RKO (cell line): ENCODE measurements at regions not wholly inside any gene's neighbourhood (a gene's known extent, or its start where the extent isn't known, plus 50 kb on each side); places are given as distances from the start of the nearest gene placed in this dataset.
A peak's percentile ranks its signal among the peaks of the same experiment; 100 is the strongest.
"Not testable (repeated sequence)": the region's sequence is repeated elsewhere in the genome, so short reads cannot be mapped to it uniquely, and the experiment has no call there.

Experiments used
- DNase-seq: peaks from one replicate; pipeline ENCODE4 v3.0.0-alpha.2; 2016; ENCODE audit warnings: low spot score

- DNase-seq, result no peak
Measured at GRCh38 chr15:96818861-96819260, 488.4 kb downstream of the NR2F2 start.

DNA sequence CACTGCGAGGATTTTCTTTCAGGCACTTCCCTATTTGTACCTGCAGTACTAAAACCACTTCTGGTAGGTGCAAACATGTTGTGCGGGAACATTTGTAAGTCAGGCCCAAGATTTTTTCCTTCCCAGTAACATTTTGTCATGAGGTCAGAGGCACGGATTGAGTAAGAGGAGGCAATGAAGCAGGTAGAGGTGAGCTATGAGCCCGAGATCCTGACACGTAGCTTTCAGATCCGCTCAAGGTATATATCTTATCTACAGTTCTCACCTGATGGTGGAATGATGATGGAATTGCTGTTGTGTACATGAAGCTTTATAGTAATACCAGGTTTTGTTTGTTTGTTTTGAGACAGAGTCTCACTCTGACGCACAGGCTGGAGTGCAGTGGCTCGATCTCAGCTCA is 497.5 kb downstream of the NR2F2 start:
- DNase-seq, result no peak

DNA sequence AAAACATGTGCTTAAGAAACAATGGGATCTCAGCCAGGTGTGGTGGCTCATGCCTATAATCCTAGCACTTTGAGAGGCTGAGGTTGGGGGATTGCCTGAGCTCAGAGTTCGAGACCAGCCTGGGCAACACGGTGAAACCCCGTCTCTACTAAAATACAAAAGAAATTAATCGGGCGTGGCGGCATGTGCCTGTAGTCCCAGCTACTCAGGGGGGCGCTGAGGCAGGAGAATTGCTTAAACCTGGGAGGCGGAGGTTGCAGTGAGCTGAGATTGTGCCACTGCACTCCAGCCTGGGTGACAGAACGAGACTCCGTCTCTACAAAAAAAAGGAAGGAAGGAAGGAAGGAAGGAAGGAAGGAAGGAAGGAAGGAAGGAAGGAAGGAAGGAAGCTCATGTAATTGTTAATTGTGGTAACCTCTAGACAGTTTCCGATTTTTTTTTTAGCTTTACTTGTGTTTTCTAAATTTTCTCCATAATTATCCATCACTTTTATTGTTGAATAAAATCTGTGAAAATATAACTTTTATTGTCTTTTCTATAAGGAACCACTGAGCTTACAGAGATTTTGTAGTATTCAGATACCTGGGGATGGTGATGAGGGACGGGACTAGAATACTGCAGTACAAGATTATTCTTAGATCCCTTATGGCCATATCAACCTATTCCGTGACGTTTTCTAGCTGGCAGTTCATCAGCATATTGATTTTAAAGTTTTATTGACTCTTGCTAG is 506.9 kb downstream of the NR2F2 start:
- no peak for DNase-seq

DNA sequence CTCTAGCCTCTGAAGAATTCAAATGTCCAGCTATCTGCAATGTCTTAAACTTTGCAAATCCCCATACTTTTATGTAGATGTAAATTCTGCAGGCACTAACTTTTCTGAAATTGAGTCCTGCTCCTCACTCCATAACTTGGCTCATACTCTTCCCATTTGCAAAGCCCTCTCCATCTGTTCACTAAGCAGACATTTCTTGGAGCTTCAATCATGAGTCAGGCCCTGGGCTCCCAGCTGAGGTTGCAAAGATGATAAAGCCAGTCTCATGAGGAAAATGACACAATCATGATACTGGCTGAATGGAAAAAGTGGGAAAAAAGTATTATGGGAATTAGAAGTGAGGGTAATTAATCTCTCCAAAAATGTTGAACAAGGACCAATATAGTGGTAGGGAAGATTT is 507.6 kb downstream of the NR2F2 start:
- DNase-seq, result no peak

DNA sequence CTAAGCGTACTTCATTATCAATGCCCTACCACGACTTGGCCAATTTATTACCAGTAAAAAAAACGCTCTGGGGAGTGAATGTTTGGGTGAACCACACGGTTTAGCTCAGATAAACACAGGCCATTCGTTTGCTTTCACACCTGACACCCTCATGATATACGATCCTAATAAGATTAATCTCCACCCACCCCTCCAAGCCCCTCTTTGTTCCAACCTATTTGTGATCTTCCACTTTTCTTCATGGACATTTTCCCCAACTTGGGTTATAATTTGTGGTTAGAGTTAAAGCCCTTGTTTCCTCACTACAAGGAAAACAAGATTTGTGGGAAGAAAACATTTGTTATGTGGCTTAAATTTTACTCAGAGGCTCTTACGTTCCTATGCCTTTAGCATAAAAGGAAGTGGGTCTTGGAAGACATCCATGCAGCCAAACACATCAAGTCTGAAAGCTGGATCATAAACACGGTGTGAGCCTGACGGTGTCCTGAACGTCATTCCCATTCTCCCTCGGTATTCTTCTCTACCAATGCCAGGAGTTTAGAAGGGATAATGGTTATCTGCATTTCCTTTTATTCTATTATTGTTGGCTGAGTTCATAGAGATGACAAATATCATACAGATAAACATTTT is 518.9 kb downstream of the NR2F2 start:
- no peak for DNase-seq

DNA sequence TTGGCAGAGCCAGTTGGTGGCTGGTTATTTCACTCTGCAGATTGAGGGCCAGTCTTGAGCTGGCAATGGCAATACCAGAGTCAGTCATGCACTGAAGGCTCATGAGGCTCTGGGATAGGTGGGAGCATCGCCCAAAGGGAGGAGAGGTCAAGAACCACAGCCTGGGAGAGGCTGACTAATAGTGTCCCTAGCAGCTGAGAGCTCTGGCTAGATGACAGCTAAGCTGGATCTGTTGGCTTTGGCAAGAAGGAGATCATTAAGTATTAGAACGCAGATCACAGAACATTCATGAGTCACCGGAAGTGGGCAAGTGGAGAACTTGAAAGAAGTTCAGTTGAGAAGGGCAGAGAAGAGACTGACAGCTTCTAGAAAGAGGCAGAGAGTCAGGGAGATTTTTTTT is 521.1 kb downstream of the NR2F2 start:
- DNase-seq, result no peak

- DNase-seq, result no peak
Measured at GRCh38 chr15:96858694-96859093, 528.2 kb downstream of the NR2F2 start.

DNA sequence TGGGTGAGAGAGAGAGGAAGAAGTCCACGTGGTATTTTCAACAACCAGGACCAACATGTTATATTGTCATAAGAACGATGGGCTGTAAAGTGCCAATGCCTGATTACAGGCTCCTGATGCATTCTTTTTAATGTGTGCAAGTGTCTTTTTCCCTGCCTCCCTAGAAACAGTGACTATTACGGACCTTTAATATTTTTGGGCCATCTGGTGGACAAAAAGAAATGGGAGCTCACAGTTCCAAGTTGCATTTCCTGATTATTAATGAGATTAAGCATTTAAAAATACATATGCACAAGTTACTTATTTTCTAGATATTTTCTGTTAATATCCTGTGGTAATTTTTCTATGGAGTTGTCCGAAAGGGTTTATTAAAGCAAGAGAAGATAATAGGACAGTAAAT is 530.2 kb downstream of the NR2F2 start:
- no peak for DNase-seq

- no peak for DNase-seq
Measured at GRCh38 chr15:96867992-96868391, 537.5 kb downstream of the NR2F2 start.

- no peak for DNase-seq
Measured at GRCh38 chr15:96869122-96869521, 538.6 kb downstream of the NR2F2 start.

DNA sequence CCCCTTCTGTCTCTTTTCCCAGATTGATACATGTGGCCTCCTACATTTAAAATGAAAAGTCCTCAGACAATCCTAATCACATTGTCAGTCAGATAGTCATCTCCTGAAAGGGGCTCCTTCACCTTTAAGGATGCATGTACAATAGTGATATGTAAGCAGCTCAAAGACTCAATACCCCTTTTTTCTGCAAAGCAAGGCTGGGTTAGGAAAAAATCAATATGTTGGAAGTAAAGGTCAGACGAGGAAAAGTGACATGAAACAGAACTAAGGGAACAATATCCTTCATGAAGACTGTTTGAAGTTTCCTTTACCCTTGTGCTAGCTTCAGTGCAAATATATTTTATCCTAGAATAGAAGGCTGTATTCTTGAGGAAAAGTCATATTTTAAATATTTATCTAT is 539.3 kb downstream of the NR2F2 start:
- no peak for DNase-seq

DNA sequence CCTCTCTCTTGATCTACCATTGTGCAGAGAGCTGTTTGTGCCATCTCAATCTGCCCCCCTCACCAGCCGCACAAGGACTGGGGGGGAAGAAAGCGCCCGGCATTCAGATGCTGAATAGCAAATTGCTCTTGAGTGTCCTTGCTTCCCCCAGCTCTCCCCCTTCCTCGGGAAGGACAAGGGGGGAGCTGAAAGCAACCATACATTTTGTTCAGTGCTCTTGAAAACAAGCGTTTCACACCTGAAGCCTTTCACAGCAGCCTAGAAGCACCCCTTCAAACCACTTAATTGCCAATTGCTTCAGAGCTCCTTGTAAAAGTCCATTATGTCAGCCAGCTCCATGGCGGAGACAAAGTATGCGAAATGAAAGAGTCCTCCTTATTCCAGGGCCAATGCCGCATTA is 540.1 kb downstream of the NR2F2 start:
- DNase-seq, result no peak

GRCh38 chr15:96877442-96877841 is 546.9 kb downstream of the NR2F2 start:
- not testable (repeated sequence) for DNase-seq

DNA sequence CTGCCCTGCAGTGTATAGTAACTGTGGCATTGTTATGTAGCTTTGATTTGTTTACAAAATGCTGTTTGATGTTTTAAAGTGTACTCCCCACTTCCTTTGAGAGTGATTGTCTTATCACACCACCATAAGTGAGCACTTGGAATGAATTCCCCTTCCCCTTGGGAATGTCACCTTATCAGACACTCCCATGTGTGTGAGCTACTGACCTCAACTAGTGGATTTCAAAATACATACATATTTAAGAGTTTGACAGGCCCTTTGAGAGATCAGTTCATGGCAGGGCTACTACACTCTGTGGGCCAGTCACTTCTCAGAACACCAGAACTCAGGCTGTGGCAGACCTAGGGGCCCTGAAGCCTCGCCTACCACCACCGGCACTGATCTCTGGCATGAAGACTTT is 547.6 kb downstream of the NR2F2 start:
- no peak for DNase-seq

- DNase-seq, result no peak
Measured at GRCh38 chr15:96882121-96882772, 551.7 kb downstream of the NR2F2 start.

DNA sequence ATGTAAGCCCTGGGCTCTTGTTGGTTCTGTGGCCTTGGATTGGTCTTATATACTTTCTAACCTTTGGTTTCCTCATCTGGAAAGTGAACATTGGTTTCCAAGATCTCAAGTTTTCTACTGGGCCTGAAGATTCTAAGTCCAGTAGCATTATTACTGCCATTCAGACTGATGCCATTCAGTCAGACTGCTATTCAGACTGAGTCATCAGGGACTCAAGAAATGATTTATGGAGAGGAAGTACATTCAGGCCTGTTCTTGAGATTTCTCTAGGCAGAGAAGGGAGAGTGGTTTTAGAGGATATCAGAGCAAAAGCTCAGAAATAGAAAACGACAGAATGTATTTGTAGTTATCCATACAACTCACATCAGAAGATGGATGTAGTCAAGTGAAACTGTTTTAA is 557.2 kb downstream of the NR2F2 start:
- DNase-seq, result peak; percentile 82

- DNase-seq, result no peak
Measured at GRCh38 chr15:96888764-96889163, 558.3 kb downstream of the NR2F2 start.

GRCh38 chr15:96889734-96890480 is 559.4 kb downstream of the NR2F2 start:
- no peak for DNase-seq

DNA sequence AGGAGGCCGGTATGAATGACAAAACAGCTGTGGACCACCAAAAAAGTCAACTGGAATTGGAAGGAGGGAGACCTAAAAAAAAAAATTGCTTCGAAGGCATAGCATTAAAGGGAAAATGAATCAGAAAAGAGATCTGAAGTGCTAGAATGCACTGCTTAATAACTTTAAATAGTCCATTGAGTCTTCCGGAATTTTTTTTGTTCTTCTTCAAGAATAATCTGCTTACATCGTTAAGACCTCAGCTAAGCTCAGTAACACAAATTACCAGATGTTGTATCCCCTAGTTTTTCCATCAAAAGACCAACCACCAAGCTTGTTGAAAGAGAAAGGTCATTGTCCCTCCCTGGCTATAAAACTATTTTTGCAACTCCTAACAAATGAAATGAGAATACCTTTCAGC is 560.5 kb downstream of the NR2F2 start:
- DNase-seq, result no peak

DNA sequence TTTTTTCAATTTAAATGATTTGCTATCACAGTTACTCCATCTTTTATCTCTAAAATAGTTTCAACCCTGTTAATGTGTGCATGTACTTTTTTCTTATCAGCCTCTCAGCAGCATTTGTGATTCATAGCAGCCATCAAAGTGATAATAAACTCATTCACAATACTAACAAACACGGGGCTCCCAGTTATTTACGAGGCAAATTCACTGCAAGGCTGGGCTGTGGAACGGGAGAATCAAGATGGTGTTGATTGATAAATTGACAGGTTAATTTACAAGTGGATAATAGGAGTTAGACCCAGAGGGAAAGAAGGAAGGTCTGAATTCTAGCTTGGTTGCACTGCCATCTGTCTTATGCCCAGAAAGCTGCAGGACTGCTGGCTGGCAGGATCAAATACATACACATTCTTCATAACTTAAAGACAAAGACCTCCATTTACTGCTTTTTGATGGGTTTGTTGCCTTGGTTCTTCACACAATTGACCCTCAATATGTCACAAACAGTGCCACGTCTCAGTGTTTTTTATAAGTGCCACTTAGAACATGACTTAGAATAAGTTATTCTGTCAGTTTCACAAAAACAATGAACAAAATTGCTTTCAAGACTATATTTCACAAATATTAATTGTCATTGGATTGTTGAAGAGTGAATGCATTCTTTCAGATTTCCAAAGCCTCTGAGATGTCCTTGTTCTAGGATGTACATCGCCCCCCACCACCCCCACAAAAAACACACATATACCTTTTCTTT is 562.8 kb downstream of the NR2F2 start:
- DNase-seq, result peak; percentile 70

GRCh38 chr15:96894659-96895058 is 564.2 kb downstream of the NR2F2 start:
- DNase-seq, result no peak

GRCh38 chr15:96896766-96897165 is 566.3 kb downstream of the NR2F2 start:
- DNase-seq, result no peak
